ENCODE measurements at regions not wholly inside any gene's neighbourhood (a gene's known extent, or its start where the extent isn't known, plus 50 kb on each side); places are given as distances from the start of the nearest gene placed in this dataset.

DNA sequence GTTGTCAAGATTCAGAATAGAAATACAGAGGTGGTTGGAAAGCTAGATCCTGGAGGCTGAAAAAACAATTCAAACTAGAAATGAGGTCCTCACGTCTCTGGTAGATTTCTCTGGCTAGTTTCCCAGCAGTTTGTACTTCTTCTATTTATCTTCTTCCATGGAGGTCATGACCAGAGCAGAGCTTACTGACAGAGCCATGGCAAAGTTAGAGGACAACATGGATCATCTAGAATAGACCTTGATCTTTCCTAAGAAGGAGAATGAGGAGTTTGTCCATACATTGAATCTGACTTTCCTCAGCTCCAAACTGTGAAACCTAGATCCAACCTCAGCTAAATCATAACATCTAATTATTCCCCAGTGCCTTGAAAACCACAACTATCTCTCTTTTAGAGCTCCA lies 900.8 kb upstream of the GOT2 start (continued):
- TF ChIP-seq, protein P1, sequence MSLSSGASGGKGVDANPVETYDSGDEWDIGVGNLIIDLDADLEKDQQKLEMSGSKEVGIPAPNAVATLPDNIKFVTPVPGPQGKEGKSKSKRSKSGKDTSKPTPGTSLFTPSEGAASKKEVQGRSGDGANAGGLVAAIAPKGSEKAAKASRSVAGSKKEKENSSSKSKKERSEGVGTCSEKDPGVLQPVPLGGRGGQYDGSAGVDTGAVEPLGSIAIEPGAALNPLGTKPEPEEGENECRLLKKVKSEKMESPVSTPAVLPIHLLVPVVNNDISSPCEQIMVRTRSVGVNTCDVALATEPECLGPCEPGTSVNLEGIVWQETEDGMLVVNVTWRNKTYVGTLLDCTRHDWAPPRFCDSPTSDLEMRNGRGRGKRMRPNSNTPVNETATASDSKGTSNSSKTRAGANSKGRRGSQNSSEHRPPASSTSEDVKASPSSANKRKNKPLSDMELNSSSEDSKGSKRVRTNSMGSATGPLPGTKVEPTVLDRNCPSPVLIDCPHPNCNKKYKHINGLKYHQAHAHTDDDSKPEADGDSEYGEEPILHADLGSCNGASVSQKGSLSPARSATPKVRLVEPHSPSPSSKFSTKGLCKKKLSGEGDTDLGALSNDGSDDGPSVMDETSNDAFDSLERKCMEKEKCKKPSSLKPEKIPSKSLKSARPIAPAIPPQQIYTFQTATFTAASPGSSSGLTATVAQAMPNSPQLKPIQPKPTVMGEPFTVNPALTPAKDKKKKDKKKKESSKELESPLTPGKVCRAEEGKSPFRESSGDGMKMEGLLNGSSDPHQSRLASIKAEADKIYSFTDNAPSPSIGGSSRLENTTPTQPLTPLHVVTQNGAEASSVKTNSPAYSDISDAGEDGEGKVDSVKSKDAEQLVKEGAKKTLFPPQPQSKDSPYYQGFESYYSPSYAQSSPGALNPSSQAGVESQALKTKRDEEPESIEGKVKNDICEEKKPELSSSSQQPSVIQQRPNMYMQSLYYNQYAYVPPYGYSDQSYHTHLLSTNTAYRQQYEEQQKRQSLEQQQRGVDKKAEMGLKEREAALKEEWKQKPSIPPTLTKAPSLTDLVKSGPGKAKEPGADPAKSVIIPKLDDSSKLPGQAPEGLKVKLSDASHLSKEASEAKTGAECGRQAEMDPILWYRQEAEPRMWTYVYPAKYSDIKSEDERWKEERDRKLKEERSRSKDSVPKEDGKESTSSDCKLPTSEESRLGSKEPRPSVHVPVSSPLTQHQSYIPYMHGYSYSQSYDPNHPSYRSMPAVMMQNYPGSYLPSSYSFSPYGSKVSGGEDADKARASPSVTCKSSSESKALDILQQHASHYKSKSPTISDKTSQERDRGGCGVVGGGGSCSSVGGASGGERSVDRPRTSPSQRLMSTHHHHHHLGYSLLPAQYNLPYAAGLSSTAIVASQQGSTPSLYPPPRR (CRISPR knock-in tag; IDR thresholded peaks at IDR 0.05; ENCODE audit: borderline replicate concordance), result no peak
- TF ChIP-seq HIVEP1 (CRISPR knock-in tag; IDR thresholded peaks at IDR 0.05), result no peak
- TF ChIP-seq SLC30A9 (CRISPR knock-in tag; IDR thresholded peaks at IDR 0.05), result no peak

GRCh38 chr16:59634004-59634579 lies 900.0 kb upstream of the GOT2 start:
- H4K20me1 ChIP-seq (replicated peaks; ENCODE audit: control insufficient read depth, insufficient read depth, low read length), result no peaks in the 10 kb centered on the region
- FAIRE-seq (no peak), ATAC-seq (no peak), DNase-seq (ENCODE audit: extremely low read depth in 1 of 4, low spot score in 3 of 4) (no peak)
- POLR2A ChIA-PET, result no interaction called here
- in situ Hi-C loops (cut with MboI), result no loop called here
- no peaks in the 10 kb centered on the region for H3K36me3 ChIP-seq (ENCODE audit: control insufficient read depth, insufficient read depth, low read length)
- no TSS peak for BruUV-seq (replicated peaks)
- H3K4me3 ChIP-seq, result no peak overlapping the region
- H3K27ac ChIP-seq (ENCODE audit: extremely low read depth, low read depth, low read length), result no peak overlapping the region
- H3K27me3 ChIP-seq (ENCODE audit: control insufficient read depth in 2 of 2, insufficient read depth in 2 of 2, low read length in 2 of 2), result no peaks in the 10 kb centered on the region
- TF ChIP-seq ZNF212 (CRISPR knock-in tag; IDR thresholded peaks at IDR 0.05), result no peak
- TF ChIP-seq GMEB1 (CRISPR knock-in tag; IDR thresholded peaks at IDR 0.05), result no peak
- TF ChIP-seq SMAD2 (IDR thresholded peaks at IDR 0.05; ENCODE audit: low read depth, low read length), result no peak
- no peak for TF ChIP-seq SAFB (IDR thresholded peaks at IDR 0.05; ENCODE audit: borderline replicate concordance, low read depth, low read length)
- TF ChIP-seq DPF2 (IDR thresholded peaks at IDR 0.05), result no peak
- no peak for TF ChIP-seq NCOR1 (IDR thresholded peaks at IDR 0.05)
- TF ChIP-seq POLR2AphosphoS2 (IDR thresholded peaks at IDR 0.05; ENCODE audit: low read length), result no peak
- no peak for TF ChIP-seq ZNF197 (CRISPR knock-in tag; IDR thresholded peaks at IDR 0.05; ENCODE audit: low read depth)
- TF ChIP-seq EWSR1 (IDR thresholded peaks at IDR 0.05; ENCODE audit: borderline replicate concordance, low read depth, partially characterized antibody), result no peak
- no peak for TF ChIP-seq ESRRB (CRISPR knock-in tag; IDR thresholded peaks at IDR 0.05; ENCODE audit: borderline replicate concordance)
- no peak for TF ChIP-seq ZNF3 (CRISPR knock-in tag; IDR thresholded peaks at IDR 0.05)
- TF ChIP-seq LARP7 (IDR thresholded peaks at IDR 0.05), result no peak
- no peak for TF ChIP-seq ZNF217 (CRISPR knock-in tag; IDR thresholded peaks at IDR 0.05)
- TF ChIP-seq RBM14 (IDR thresholded peaks at IDR 0.05; ENCODE audit: borderline replicate concordance, insufficient read depth, low read depth, low read length), result no peak
- no peaks in the 10 kb centered on the region for H3K4me1 ChIP-seq (replicated peaks in 1 of 2; ENCODE audit: control insufficient read depth in 2 of 2, insufficient read depth in 2 of 2, low read length in 2 of 2)
- CTCF ChIA-PET (ENCODE audit: low intra/inter-chr PET ratio), result no interaction called here
- no peaks in the 10 kb centered on the region for H3K9me1 ChIP-seq (ENCODE audit: control insufficient read depth, insufficient read depth, low read length)
- H3K9me3 ChIP-seq (replicated peaks; ENCODE audit: control insufficient read depth, insufficient read depth, low read depth, low read length), result no peaks in the 10 kb centered on the region
- no peak overlapping the region for H2AFZ ChIP-seq (ENCODE audit: low read depth, low read length)
- WGBS (ENCODE audit: insufficient coverage, low coverage, missing lambda C conversion rate), result 2% methylated on average over 4 of the region's 4 CpGs
- H3K9ac ChIP-seq (ENCODE audit: insufficient read depth in 1 of 2, low read depth in 2 of 2, low read length in 2 of 2), result no peak overlapping the region
- H3K79me2 ChIP-seq (ENCODE audit: control insufficient read depth, insufficient read depth, low read length), result no peaks in the 10 kb centered on the region
- intact Hi-C loops (cut with micrococcal nuclease), result no loop called here
- no peak overlapping the region for H3K4me2 ChIP-seq (ENCODE audit: insufficient read depth, low read length)
